HEK293 (cell line): ENCODE measurements at regions not wholly inside any gene's neighbourhood (a gene's known extent, or its start where the extent isn't known, plus 50 kb on each side); places are given as distances from the start of the nearest gene placed in this dataset.

Experiments
- ZSCAN16 ChIP-seq: fragments of 450-650 bp; formaldehyde crosslinking; IDR thresholded peaks from 2 replicates; pipeline ENCODE4 v1.5.1; 2016; ENCODE audit warnings: missing biosample characterization, missing genetic modification characterization
- TF ChIP-seq, protein P1 (sequence below): fragments of 450-650 bp; formaldehyde crosslinking; IDR thresholded peaks from 2 replicates; pipeline ENCODE4 v1.5.1; 2017; ENCODE audit warnings: missing biosample characterization, missing genetic modification characterization

DNA sequence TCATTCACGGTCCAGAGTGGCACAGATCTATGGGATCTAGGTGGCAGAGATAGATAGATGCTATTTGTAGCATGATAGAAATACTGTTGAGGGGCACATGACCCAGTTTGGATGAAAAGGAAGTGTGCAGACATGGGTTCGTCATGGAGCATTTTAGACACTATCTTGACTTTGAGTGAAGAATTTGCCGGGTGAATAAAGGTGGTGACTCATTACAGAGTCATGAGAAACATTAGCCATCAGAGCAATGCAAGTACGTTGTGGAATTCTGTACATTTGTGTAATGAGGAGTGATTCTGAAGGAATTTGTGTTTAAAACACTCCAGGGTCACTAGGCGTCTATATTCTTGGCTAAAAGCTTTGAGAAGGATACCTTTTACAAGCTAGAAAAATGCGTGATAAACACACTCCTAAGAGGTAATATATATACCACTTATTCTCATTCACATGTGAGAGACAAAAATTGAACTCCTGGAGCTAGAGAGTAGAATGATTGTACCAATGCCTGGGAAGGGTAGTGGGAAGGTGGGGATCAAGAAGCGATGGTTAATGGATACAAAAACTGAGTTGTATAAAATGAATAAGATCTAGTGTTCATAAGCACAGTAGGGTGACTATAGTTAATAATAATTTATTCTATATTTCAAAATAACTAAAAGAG lies 593.7 kb upstream of the LUZP2 start:
- TF ChIP-seq, protein P1, sequence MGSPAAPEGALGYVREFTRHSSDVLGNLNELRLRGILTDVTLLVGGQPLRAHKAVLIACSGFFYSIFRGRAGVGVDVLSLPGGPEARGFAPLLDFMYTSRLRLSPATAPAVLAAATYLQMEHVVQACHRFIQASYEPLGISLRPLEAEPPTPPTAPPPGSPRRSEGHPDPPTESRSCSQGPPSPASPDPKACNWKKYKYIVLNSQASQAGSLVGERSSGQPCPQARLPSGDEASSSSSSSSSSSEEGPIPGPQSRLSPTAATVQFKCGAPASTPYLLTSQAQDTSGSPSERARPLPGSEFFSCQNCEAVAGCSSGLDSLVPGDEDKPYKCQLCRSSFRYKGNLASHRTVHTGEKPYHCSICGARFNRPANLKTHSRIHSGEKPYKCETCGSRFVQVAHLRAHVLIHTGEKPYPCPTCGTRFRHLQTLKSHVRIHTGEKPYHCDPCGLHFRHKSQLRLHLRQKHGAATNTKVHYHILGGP (tag by site-specific recombination) = no peak
- TF ChIP-seq ZSCAN16 (tag by site-specific recombination) = no peak
